K562 (cell line): ENCODE measurements at regions not wholly inside any gene's neighbourhood (a gene's known extent, or its start where the extent isn't known, plus 50 kb on each side); places are given as distances from the start of the nearest gene placed in this dataset.

Experiments used
- ATAC-seq: fragments of 200-7000 bp; cut with Tn5 transposase; 3 replicates; pipeline ENCODE4 v1.9.1; 2020; ENCODE audit warnings: moderate library complexity
- BruUV-seq: library from RNA; stranded (reverse); fragments of 400-500 nt; replicated peaks from 2 replicates; lab custom pipeline; 2021; lab: Mats Ljungman, UMichigan
- CTCF ChIA-PET: fragments of 300-600 bp; formaldehyde crosslinking; extraction: SDS; loops from one replicate; lab custom pipeline; 2021; ENCODE audit warnings: low intra/inter-chr PET ratio; lab: Yijun Ruan, JAX
- POLR2A ChIA-PET: fragments of 300-600, 350-650 bp; sonication (Branson Sonifier 250); formaldehyde crosslinking; extraction: SDS; loops from one replicate; lab custom pipeline; 2021; ENCODE audit warnings: antibody characterized with exemption, inconsistent platforms; lab: Yijun Ruan, JAX
- DNase-seq, 4 experiments: peaks; one replicate each; pipeline versions ENCODE4 v3.0.0 to v3.0.0-alpha.2; 2011 to 2018; ENCODE audit warnings: low spot score in 3 of 4, mixed read lengths in 3 of 4; ENCODE audit errors: extremely low read depth in 1 of 4
- FAIRE-seq: peaks from 2 replicates; lab custom pipeline; 2011; peaks lifted over from hg19 to GRCh38; lab: Jason Lieb, UNC
- H2AFZ ChIP-seq: 2 replicates; pipeline ENCODE4 v1.6.0; 2011; ENCODE audit warnings: low read depth, low read length, control low read depth, inconsistent platforms
- H3K27ac ChIP-seq: fragments of 200-600 bp; 3 replicates; pipeline ENCODE4 v1.8.0; 2011; ENCODE audit warnings: low read depth, mild to moderate bottlenecking, control low read depth, inconsistent platforms, low read length, moderate library complexity, mixed read lengths; ENCODE audit errors: extremely low read depth
- H3K27me3 ChIP-seq, 2 experiments: fragments of 300-600 bp in 1 of 2; 2 replicates in 1 of 2; 3 replicates in 1 of 2; pipeline versions ENCODE4 v1.6.0 to v1.8.0; 2011; ENCODE audit warnings: inconsistent platforms in 2 of 2, low read length in 2 of 2, mild to moderate bottlenecking in 1 of 2, mixed read lengths in 1 of 2, moderate library complexity in 1 of 2; ENCODE audit not compliant: control insufficient read depth in 2 of 2, insufficient read depth in 2 of 2
- H3K36me3 ChIP-seq: fragments of 300-600 bp; 3 replicates; pipeline ENCODE4 v1.8.0; 2011; ENCODE audit warnings: mild to moderate bottlenecking, low read length, inconsistent platforms; ENCODE audit not compliant: control insufficient read depth, insufficient read depth
- H3K4me1 ChIP-seq, 2 experiments: fragments of 200-600 bp in 1 of 2; replicated peaks in 1 of 2; 2 replicates in 1 of 2; 3 replicates in 1 of 2; pipeline versions ENCODE4 v1.5.1 to v1.8.0; 2011; ENCODE audit warnings: inconsistent platforms in 2 of 2, low read length in 2 of 2, mild to moderate bottlenecking in 1 of 2, mixed read lengths in 1 of 2, moderate library complexity in 1 of 2; ENCODE audit not compliant: control insufficient read depth in 2 of 2, insufficient read depth in 2 of 2
- H3K4me2 ChIP-seq: 2 replicates; pipeline ENCODE4 v1.6.1; 2011; ENCODE audit warnings: low read length, control low read depth, inconsistent platforms, mixed read lengths; ENCODE audit not compliant: insufficient read depth
- H3K4me3 ChIP-seq: fragments of 200-600 bp; sonication (generic), shearing (Covaris generic); 2 replicates; pipeline ENCODE4 v1.5.1; 2016; ENCODE audit warnings: control low read depth, inconsistent platforms
- H3K79me2 ChIP-seq: fragments of 200-600 bp; 3 replicates; pipeline ENCODE4 v1.8.0; 2011; ENCODE audit warnings: low read length, inconsistent platforms; ENCODE audit not compliant: control insufficient read depth, insufficient read depth
- H3K9ac ChIP-seq, 2 experiments: 2 replicates each; pipeline versions ENCODE4 v1.6.0 to v1.6.1; 2011; ENCODE audit warnings: low read depth in 2 of 2, low read length in 2 of 2, control low read depth in 1 of 2, inconsistent platforms in 1 of 2, mild to moderate bottlenecking in 1 of 2, mixed read lengths in 1 of 2; ENCODE audit not compliant: insufficient read depth in 1 of 2
- H3K9me1 ChIP-seq: one replicate; pipeline ENCODE4 v1.6.0; 2011; ENCODE audit warnings: inconsistent platforms, mild to moderate bottlenecking, low read length, moderate library complexity; ENCODE audit not compliant: control insufficient read depth, insufficient read depth
- H3K9me3 ChIP-seq: replicated peaks from 2 replicates; pipeline ENCODE4 v1.5.1; 2011; ENCODE audit warnings: low read depth, low read length, inconsistent platforms; ENCODE audit not compliant: control insufficient read depth, insufficient read depth
- H4K20me1 ChIP-seq: replicated peaks from 2 replicates; pipeline ENCODE4 v1.6.1; 2011; ENCODE audit warnings: low read length, inconsistent platforms, mixed read lengths; ENCODE audit not compliant: control insufficient read depth, insufficient read depth
- FOXK1 ChIP-seq: sonication (generic); formaldehyde crosslinking; IDR thresholded peaks from 2 replicates; pipeline ENCODE4 v1.8.0; 2022; ENCODE audit warnings: missing genetic modification reagents, mild to moderate bottlenecking, borderline replicate concordance
- IRF1 ChIP-seq: sonication (generic); formaldehyde crosslinking; IDR thresholded peaks from 2 replicates; pipeline ENCODE4 v1.8.0; 2022; ENCODE audit warnings: missing genetic modification reagents, mild to moderate bottlenecking, borderline replicate concordance
- JUND ChIP-seq, 2 experiments: IDR thresholded peaks; 2 replicates in 1 of 2; 3 replicates in 1 of 2; pipeline ENCODE4 v1.6.1; 2011; ENCODE audit warnings: borderline replicate concordance in 2 of 2, low read depth in 2 of 2, low read length in 2 of 2, improper control_type of control experiment in 1 of 2, missing biosample characterization in 1 of 2, missing genetic modification characterization in 1 of 2, missing genetic modification reagents in 1 of 2
- MCM5 ChIP-seq: fragments of 450-650 bp; IDR thresholded peaks from 2 replicates; pipeline ENCODE4 v1.6.1; 2016; ENCODE audit warnings: low read depth
- MED1 ChIP-seq: sonication (generic); formaldehyde crosslinking; IDR thresholded peaks from 2 replicates; pipeline ENCODE4 v1.8.1; 2023; ENCODE audit warnings: missing genetic modification reagents, borderline replicate concordance
- NFE2 ChIP-seq: IDR thresholded peaks from 2 replicates; pipeline ENCODE4 v1.6.1; 2014; ENCODE audit warnings: antibody characterized with exemption, low read depth
- ZNF184 ChIP-seq: sonication (generic); formaldehyde crosslinking; IDR thresholded peaks from 2 replicates; pipeline ENCODE4 v1.5.0; 2020; ENCODE audit warnings: missing genetic modification reagents
- WGBS: fragments of 100-300 bp; shearing (Covaris generic); methylation state at CpG from one replicate; pipeline ENCODE4 v1.1.6; 2016; ENCODE audit warnings: low coverage, mixed read lengths; ENCODE audit not compliant: insufficient coverage; ENCODE audit errors: missing lambda C conversion rate; 5-methylcytosine and 5-hydroxymethylcytosine counted together
- in situ Hi-C: fragments of 300-500 bp; cut with MboI; formaldehyde crosslinking; loops from 4 replicates; pipeline ENCODE4 v1.15.0; 2018; ENCODE audit warnings: inconsistent platforms, mixed read lengths
- intact Hi-C: fragments of 100-400 bp; cut with micrococcal nuclease; formaldehyde crosslinking; loops from 2 replicates; pipeline ENCODE4 v1.14.2; 2022
- TF ChIP-seq, protein P1 (sequence below): fragments of 450-650 bp; formaldehyde crosslinking; IDR thresholded peaks from 2 replicates; pipeline ENCODE4 v1.4.0; 2020; ENCODE audit warnings: mild to moderate bottlenecking, moderate library complexity
- TF ChIP-seq, protein P2 (sequence below): fragments of 250-450 bp; sonication (Bioruptor Pico); IDR thresholded peaks from 2 replicates; pipeline ENCODE4 v1.8.0; 2022; ENCODE audit warnings: moderate library complexity, mild to moderate bottlenecking, inconsistent platforms
- TF ChIP-seq, protein P3 (sequence below): fragments of 450-650 bp; formaldehyde crosslinking; IDR thresholded peaks from 2 replicates; pipeline ENCODE4 v1.4.0; 2022; ENCODE audit warnings: mild to moderate bottlenecking, moderate library complexity

DNA sequence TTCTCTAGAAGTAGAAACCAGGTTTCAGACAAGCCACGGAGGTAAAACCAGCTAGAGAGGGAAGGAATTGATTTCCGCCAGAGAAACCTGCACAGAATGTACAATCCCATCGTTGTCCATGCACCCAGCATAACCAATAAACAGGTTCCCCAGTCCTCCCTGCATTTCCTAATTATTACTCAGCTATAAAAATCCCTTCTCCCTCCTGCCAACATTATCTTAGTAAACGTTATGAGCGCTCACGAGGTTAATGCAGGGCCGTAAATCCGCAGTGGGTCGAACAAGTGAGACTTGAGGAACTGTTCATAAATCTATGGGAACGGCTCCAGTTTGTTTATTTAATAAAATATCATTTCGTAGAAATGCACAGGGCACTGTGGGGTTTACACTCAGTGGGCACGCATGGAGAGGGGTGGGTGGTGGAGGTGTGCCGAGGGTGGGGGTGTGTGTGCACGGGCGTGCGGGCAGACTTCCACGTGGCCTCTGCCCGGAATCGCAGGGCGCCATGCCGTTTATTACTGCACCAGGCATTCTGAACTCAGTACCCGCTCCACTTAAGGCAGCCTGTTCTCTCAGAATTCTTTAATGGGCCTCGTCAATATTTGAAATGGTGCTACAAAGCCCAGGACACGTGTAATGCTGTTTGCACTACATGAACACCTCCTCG lies 257.3 kb downstream of the MIAT start:
- Histone ChIP-seq H3K9me3 (no peaks in the 10 kb centered on the region), H3K36me3 (no peaks in the 10 kb centered on the region), H3K79me2 (no peaks in the 10 kb centered on the region), H4K20me1 (no peaks in the 10 kb centered on the region), H3K27ac (no peak overlapping the region), H3K4me2 (no peak overlapping the region), H3K4me1 (no peaks in the 10 kb centered on the region), H3K9me1 (no peaks in the 10 kb centered on the region), H3K4me3 (no peak overlapping the region), H3K9ac (no peak overlapping the region), H3K27me3 (peaks cover 7 to 18% of the 10 kb centered on the region in 2 experiments; a peak in 3 of 5 replicates), H2AFZ (no peak overlapping the region)
- no peak for DNase-seq
- in situ Hi-C loops (no loop called here), intact Hi-C loops (no loop called here)
- BruUV-seq: no TSS peak
- under 1% methylated on average over 24 of the region's 25 CpGs for WGBS
- no peak for FAIRE-seq
- CTCF ChIA-PET: no interaction called here
- ATAC-seq: no peak
- POLR2A ChIA-PET: interaction anchor here (1.0 kb wide), 1 partner anchor 70 kb away, joined by 3 read pairs; no protein-coding TSS in a partner anchor
- TF ChIP-seq, protein P1, sequence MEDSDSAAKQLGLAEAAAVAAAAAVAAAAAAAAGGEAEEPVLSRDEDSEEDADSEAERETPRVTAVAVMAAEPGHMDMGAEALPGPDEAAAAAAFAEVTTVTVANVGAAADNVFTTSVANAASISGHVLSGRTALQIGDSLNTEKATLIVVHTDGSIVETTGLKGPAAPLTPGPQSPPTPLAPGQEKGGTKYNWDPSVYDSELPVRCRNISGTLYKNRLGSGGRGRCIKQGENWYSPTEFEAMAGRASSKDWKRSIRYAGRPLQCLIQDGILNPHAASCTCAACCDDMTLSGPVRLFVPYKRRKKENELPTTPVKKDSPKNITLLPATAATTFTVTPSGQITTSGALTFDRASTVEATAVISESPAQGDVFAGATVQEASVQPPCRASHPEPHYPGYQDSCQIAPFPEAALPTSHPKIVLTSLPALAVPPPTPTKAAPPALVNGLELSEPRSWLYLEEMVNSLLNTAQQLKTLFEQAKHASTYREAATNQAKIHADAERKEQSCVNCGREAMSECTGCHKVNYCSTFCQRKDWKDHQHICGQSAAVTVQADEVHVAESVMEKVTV (CRISPR knock-in tag): no peak
- TF ChIP-seq MCM5 (no peak), FOXK1 (CRISPR knock-in tag) (no peak), NFE2 (no peak), JUND (IDR thresholded peaks at IDR 0.05; ENCODE audit: borderline replicate concordance, low read depth, low read length) (no peak), JUND (tag; IDR thresholded peaks at IDR 0.05; ENCODE audit: borderline replicate concordance, low read depth, low read length) (no peak), MED1 (no peak), ZNF184 (no peak), IRF1 (no peak)
- TF ChIP-seq, protein P2, sequence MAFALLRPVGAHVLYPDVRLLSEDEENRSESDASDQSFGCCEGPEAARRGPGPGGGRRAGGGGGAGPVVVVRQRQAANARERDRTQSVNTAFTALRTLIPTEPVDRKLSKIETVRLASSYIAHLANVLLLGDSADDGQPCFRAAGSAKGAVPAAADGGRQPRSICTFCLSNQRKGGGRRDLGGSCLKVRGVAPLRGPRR: no peak
- TF ChIP-seq, protein P3, sequence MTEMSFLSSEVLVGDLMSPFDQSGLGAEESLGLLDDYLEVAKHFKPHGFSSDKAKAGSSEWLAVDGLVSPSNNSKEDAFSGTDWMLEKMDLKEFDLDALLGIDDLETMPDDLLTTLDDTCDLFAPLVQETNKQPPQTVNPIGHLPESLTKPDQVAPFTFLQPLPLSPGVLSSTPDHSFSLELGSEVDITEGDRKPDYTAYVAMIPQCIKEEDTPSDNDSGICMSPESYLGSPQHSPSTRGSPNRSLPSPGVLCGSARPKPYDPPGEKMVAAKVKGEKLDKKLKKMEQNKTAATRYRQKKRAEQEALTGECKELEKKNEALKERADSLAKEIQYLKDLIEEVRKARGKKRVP (CRISPR knock-in tag): no peak
